Neuronal stem cell (in vitro differentiated cells): ENCODE measurements at regions not wholly inside any gene's neighbourhood (a gene's known extent, or its start where the extent isn't known, plus 50 kb on each side); places are given as distances from the start of the nearest gene placed in this dataset.

Experiments
- DNase-seq: peaks from one replicate; pipeline ENCODE4 v3.0.0-alpha.2; 2013; ENCODE audit warnings: low spot score
- H2AFZ ChIP-seq: one replicate; pipeline ENCODE4 v1.6.1; 2013; ENCODE audit warnings: mild to moderate bottlenecking, low read length, inconsistent platforms
- H2AK5ac ChIP-seq: 2 replicates; pipeline ENCODE4 v1.6.1; 2013; ENCODE audit warnings: low read depth, mild to moderate bottlenecking, inconsistent platforms, low read length, moderate library complexity, mixed read lengths
- H2BK120ac ChIP-seq: 2 replicates; pipeline ENCODE4 v1.6.1; 2013; ENCODE audit warnings: low read depth, mild to moderate bottlenecking, inconsistent platforms, low read length, moderate library complexity, mixed read lengths
- H2BK12ac ChIP-seq: one replicate; pipeline ENCODE4 v1.6.1; 2013; ENCODE audit warnings: low read length, inconsistent platforms
- H2BK15ac ChIP-seq: 2 replicates; pipeline ENCODE4 v1.6.1; 2013; ENCODE audit warnings: mild to moderate bottlenecking, low read length, inconsistent platforms, mixed read lengths
- H2BK5ac ChIP-seq: one replicate; pipeline ENCODE4 v1.6.1; 2013; ENCODE audit warnings: inconsistent platforms, mild to moderate bottlenecking, low read length, moderate library complexity
- H3K14ac ChIP-seq: one replicate; pipeline ENCODE4 v1.6.1; 2013; ENCODE audit warnings: low read length, inconsistent platforms
- H3K18ac ChIP-seq: 2 replicates; pipeline ENCODE4 v1.6.1; 2013; ENCODE audit warnings: low read length, inconsistent platforms
- H3K23ac ChIP-seq: 2 replicates; pipeline ENCODE4 v1.6.1; 2013; ENCODE audit warnings: low read depth, mild to moderate bottlenecking, mixed read lengths, low read length, inconsistent platforms; ENCODE audit not compliant: poor library complexity
- H3K27ac ChIP-seq: replicated peaks from 3 replicates; pipeline ENCODE4 v1.5.1; 2013; ENCODE audit warnings: low read length, inconsistent platforms
- H3K27me3 ChIP-seq, 3 experiments: 2 replicates each; pipeline ENCODE4 v1.6.1; 2013; ENCODE audit warnings: low read length in 3 of 3, mild to moderate bottlenecking in 2 of 3, inconsistent platforms in 1 of 3, low read depth in 1 of 3, mixed read lengths in 1 of 3, moderate library complexity in 1 of 3; ENCODE audit not compliant: control insufficient read depth in 3 of 3, insufficient read depth in 3 of 3
- H3K36me3 ChIP-seq, 2 donors: replicated peaks in 1 of 2; 2 replicates each; pipeline ENCODE4 v1.6.1; 2013; ENCODE audit warnings: low read length in 2 of 2; ENCODE audit not compliant: control insufficient read depth in 2 of 2, insufficient read depth in 2 of 2
- H3K4ac ChIP-seq: 2 replicates; pipeline ENCODE4 v1.6.1; 2013; ENCODE audit warnings: inconsistent platforms, mild to moderate bottlenecking, low read length, moderate library complexity
- H3K4me1 ChIP-seq, 2 donors: 1 replicate in 1 of 2; 2 replicates in 1 of 2; pipeline ENCODE4 v1.6.1; 2013; ENCODE audit warnings: low read length in 2 of 2, low read depth in 1 of 2; ENCODE audit not compliant: control insufficient read depth in 2 of 2, insufficient read depth in 1 of 2
- H3K4me2 ChIP-seq: one replicate; pipeline ENCODE4 v1.6.1; 2013; ENCODE audit warnings: mild to moderate bottlenecking, low read length, inconsistent platforms; ENCODE audit not compliant: insufficient read depth, poor library complexity, severe bottlenecking
- H3K4me3 ChIP-seq, 2 donors: 2 replicates each; pipeline ENCODE4 v1.5.1; 2013; ENCODE audit warnings: low read length in 2 of 2, mild to moderate bottlenecking in 2 of 2, inconsistent platforms in 1 of 2, moderate library complexity in 1 of 2
- H3K79me1 ChIP-seq: one replicate; pipeline ENCODE4 v1.6.1; 2013; ENCODE audit warnings: low read depth, mild to moderate bottlenecking, inconsistent platforms, low read length, moderate library complexity
- H3K9ac ChIP-seq: one replicate; pipeline ENCODE4 v1.6.1; 2013; ENCODE audit warnings: mild to moderate bottlenecking, low read depth, low read length, inconsistent platforms; ENCODE audit not compliant: poor library complexity
- H3K9me3 ChIP-seq, 2 donors: replicated peaks in 1 of 2; 2 replicates each; pipeline versions ENCODE3 to v1.6.1; 2013; ENCODE audit warnings: low read length in 2 of 2, mild to moderate bottlenecking in 2 of 2, inconsistent platforms in 1 of 2, low read depth in 1 of 2, mixed read lengths in 1 of 2, moderate library complexity in 1 of 2; ENCODE audit not compliant: control insufficient read depth in 2 of 2, insufficient read depth in 1 of 2
- H4K8ac ChIP-seq: one replicate; pipeline ENCODE4 v1.6.1; 2013; ENCODE audit warnings: low read depth, mild to moderate bottlenecking, inconsistent platforms, low read length, moderate library complexity
- H4K91ac ChIP-seq: one replicate; pipeline ENCODE4 v1.6.1; 2013; ENCODE audit warnings: low read length, low read depth, mild to moderate bottlenecking, inconsistent platforms; ENCODE audit not compliant: poor library complexity
- WGBS, 2 donors: extraction: QIAGEN DNeasy Blood & Tissue Kit; methylation state at CpG; one replicate each; pipeline ENCODE4 v1.1.7; 2013; ENCODE audit warnings: missing lambda C conversion rate in 2 of 2, mixed read lengths in 1 of 2; ENCODE audit not compliant: insufficient read length in 2 of 2, insufficient replicate concordance in 1 of 2; ENCODE audit errors: extremely low coverage in 2 of 2; 5-methylcytosine and 5-hydroxymethylcytosine counted together

GRCh38 chr4:135966936-135967335, 1565.4 kb downstream of the PCDH18 start:
- Histone ChIP-seq H2AFZ (no peak overlapping the region), H3K9me3 (no peaks in the 10 kb centered on the region), H3K4me2 (no peak overlapping the region), H3K27ac (no peak overlapping the region), H2BK5ac (no peak overlapping the region), H3K4me3 (no peak overlapping the region), H3K27me3 (no peaks in the 10 kb centered on the region), H3K9ac (no peak overlapping the region), H4K8ac (no peak overlapping the region), H3K79me1 (no peaks in the 10 kb centered on the region), H3K36me3 (no peaks in the 10 kb centered on the region), H2BK15ac (no peak overlapping the region), H3K4me1 (no peaks in the 10 kb centered on the region), H2BK120ac (no peak overlapping the region), H3K14ac (no peak overlapping the region), H2BK12ac (no peak overlapping the region), H3K4ac (no peak overlapping the region), H4K91ac (no peak overlapping the region), H3K23ac (no peak overlapping the region), H3K18ac (no peak overlapping the region), H2AK5ac (no peak overlapping the region)
- DNase-seq, result no peak
- WGBS, 2 donors, result no CpG with 5 or more reads among the region's 1 CpG

GRCh38 chr4:135963009-135963408, 1569.3 kb downstream of the PCDH18 start:
- H2AK5ac ChIP-seq, result no peak overlapping the region
- H3K4me1 ChIP-seq, result no peaks in the 10 kb centered on the region
- no peak overlapping the region for H2BK15ac ChIP-seq
- H3K79me1 ChIP-seq, result no peaks in the 10 kb centered on the region
- H3K4ac ChIP-seq, result no peak overlapping the region
- WGBS, 2 donors, result no CpG with 5 or more reads among the region's 1 CpG
- no peak overlapping the region for H4K91ac ChIP-seq
- no peak overlapping the region for H3K4me2 ChIP-seq
- H2BK5ac ChIP-seq, result no peak overlapping the region
- H4K8ac ChIP-seq, result no peak overlapping the region
- H2AFZ ChIP-seq, result no peak overlapping the region
- no peak overlapping the region for H3K9ac ChIP-seq
- H3K14ac ChIP-seq, result no peak overlapping the region
- no peaks in the 10 kb centered on the region for H3K27me3 ChIP-seq
- no peaks in the 10 kb centered on the region for H3K9me3 ChIP-seq
- H3K23ac ChIP-seq, result no peak overlapping the region
- H2BK12ac ChIP-seq, result no peak overlapping the region
- no peaks in the 10 kb centered on the region for H3K36me3 ChIP-seq
- no peak overlapping the region for H2BK120ac ChIP-seq
- no peak overlapping the region for H3K18ac ChIP-seq
- no peak for DNase-seq
- no peak overlapping the region for H3K27ac ChIP-seq
- no peak overlapping the region for H3K4me3 ChIP-seq

GRCh38 chr4:135949931-135950330, 1582.4 kb downstream of the PCDH18 start:
- Histone ChIP-seq H3K36me3 (no peaks in the 10 kb centered on the region), H3K27ac (no peak overlapping the region)

DNA sequence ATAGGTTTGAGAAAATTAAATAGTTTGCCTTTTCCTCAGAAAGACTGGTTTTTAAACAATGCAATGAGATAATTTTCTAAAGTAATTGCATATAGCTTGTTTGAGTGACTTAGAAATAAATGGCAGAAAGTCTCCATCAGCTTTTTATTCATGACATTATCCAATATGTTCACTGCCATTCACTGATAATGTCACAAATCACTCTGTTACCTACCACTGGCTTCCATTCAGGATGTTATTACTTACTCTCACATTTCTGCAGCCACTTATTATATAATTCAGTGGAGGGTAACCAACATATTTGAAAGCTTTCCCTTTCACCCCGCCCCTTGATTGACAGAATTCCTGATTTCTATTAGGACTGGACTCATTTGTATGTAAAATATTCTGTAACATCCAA, 1583.5 kb downstream of the PCDH18 start:
- Histone ChIP-seq H3K4ac (no peak overlapping the region), H2BK5ac (no peak overlapping the region)

More at GRCh38 chr4:135949931-135950330, 1582.4 kb downstream of the PCDH18 start:
- Histone ChIP-seq H3K9me3 (no peaks in the 10 kb centered on the region), H2BK12ac (no peak overlapping the region), H2BK5ac (no peak overlapping the region), H3K4me2 (no peak overlapping the region), H3K18ac (no peak overlapping the region), H3K14ac (no peak overlapping the region), H4K8ac (no peak overlapping the region), H2BK120ac (no peak overlapping the region), H3K9ac (no peak overlapping the region), H3K4ac (no peak overlapping the region), H3K79me1 (no peaks in the 10 kb centered on the region), H3K23ac (no peak overlapping the region), H2BK15ac (no peak overlapping the region), H3K27me3 (no peaks in the 10 kb centered on the region), H4K91ac (no peak overlapping the region), H3K4me3 (no peak overlapping the region), H2AFZ (no peak overlapping the region), H2AK5ac (no peak overlapping the region), H3K4me1 (no peaks in the 10 kb centered on the region)
- no CpG with 5 or more reads among the region's 3 CpGs for WGBS, 2 donors
- DNase-seq, result no peak

More for the DNA sequence above, 1583.5 kb downstream of the PCDH18 start:
- Histone ChIP-seq H3K4me1 (no peaks in the 10 kb centered on the region), H3K27me3 (no peaks in the 10 kb centered on the region), H3K4me2 (no peak overlapping the region), H3K18ac (no peak overlapping the region), H2AFZ (no peak overlapping the region), H4K8ac (no peak overlapping the region), H3K79me1 (no peaks in the 10 kb centered on the region), H3K27ac (no peak overlapping the region), H3K9ac (no peak overlapping the region), H4K91ac (no peak overlapping the region), H3K36me3 (no peaks in the 10 kb centered on the region), H3K9me3 (no peaks in the 10 kb centered on the region), H3K23ac (no peak overlapping the region), H2BK15ac (no peak overlapping the region), H3K14ac (no peak overlapping the region), H3K4me3 (no peak overlapping the region), H2BK120ac (no peak overlapping the region), H2BK12ac (no peak overlapping the region), H2AK5ac (no peak overlapping the region)
- WGBS, 2 donors, result no CpG with 5 or more reads among the region's 1 CpG
- DNase-seq, result no peak
